ENCODE measurements at regions not wholly inside any gene's neighbourhood (a gene's known extent, or its start where the extent isn't known, plus 50 kb on each side); places are given as distances from the start of the nearest gene placed in this dataset.

DNA sequence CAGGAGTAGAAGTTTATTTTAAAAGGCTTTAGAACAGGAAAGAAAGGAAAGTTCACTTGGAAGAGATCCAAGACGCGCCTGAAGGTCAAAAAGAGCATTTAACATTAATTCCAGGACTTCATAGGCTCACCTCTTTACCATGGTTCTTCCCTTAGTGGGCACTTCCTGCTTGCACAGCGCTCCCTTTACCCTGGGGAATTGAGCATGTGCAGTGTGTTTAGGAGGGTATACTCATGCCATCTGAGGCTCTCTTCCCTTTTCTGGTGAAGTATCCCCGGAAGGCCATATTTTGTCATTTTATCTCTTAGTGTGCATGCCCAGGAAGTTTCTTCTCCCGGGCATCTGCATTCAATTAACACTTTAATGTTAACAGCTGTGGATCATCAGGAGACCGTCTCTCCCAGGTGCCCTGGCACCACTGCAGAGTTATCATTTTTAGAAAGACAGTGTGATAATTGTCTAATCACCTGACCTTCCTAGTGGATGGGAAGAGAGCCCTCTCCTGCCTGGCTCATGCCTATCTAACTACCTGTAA lies 66.1 kb upstream of the ABCC4 start:
- Mint-ChIP-seq H3K9me3 (ENCODE audit: unreplicated experiment) (peaks cover 4% of the 10 kb centered on the region), H3K27me3 (ENCODE audit: unreplicated experiment) (no peaks in the 10 kb centered on the region), H3K27ac (ENCODE audit: unreplicated experiment) (no peak overlapping the region), H3K4me1 (ENCODE audit: low read depth, unreplicated experiment) (no peaks in the 10 kb centered on the region), H3K36me3 (ENCODE audit: unreplicated experiment) (peaks cover 3% of the 10 kb centered on the region), H3K4me3 (ENCODE audit: unreplicated experiment) (no peak overlapping the region)
- TF ChIP-seq, protein P1, sequence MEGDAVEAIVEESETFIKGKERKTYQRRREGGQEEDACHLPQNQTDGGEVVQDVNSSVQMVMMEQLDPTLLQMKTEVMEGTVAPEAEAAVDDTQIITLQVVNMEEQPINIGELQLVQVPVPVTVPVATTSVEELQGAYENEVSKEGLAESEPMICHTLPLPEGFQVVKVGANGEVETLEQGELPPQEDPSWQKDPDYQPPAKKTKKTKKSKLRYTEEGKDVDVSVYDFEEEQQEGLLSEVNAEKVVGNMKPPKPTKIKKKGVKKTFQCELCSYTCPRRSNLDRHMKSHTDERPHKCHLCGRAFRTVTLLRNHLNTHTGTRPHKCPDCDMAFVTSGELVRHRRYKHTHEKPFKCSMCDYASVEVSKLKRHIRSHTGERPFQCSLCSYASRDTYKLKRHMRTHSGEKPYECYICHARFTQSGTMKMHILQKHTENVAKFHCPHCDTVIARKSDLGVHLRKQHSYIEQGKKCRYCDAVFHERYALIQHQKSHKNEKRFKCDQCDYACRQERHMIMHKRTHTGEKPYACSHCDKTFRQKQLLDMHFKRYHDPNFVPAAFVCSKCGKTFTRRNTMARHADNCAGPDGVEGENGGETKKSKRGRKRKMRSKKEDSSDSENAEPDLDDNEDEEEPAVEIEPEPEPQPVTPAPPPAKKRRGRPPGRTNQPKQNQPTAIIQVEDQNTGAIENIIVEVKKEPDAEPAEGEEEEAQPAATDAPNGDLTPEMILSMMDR (IDR thresholded peaks at IDR 0.05; ENCODE audit: partially characterized antibody, unreplicated experiment), result no peak
- no peak for DNase-seq

DNA sequence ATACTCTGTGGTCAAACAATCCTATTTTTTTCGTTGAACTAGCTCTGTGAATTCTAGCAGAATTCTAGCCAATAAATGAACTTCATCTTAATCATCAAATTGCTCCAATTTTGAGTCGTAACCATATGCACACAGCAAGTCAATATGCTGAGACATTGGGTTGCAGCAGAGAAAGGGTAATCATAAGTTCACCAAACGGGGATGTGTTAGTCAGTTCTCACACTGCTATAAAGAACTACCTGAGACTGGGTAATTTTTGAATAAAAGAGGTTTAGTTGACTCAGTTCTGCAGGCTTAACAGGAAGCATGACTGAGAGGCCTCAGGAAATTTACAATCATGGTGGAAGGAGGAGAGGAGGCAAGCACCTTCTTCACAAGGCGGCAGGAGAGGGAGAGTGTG lies 67.7 kb upstream of the ABCC4 start:
- H3K9me3 Mint-ChIP-seq (ENCODE audit: unreplicated experiment), result peaks cover 1% of the 10 kb centered on the region
- TF ChIP-seq, protein P1 (IDR thresholded peaks at IDR 0.05; ENCODE audit: partially characterized antibody, unreplicated experiment), result no peak
- DNase-seq, result no peak
- H3K4me3 Mint-ChIP-seq (ENCODE audit: unreplicated experiment), result no peak overlapping the region
- no peaks in the 10 kb centered on the region for H3K4me1 Mint-ChIP-seq (ENCODE audit: low read depth, unreplicated experiment)
- H3K36me3 Mint-ChIP-seq (ENCODE audit: unreplicated experiment), result no peaks in the 10 kb centered on the region
- no peak overlapping the region for H3K27ac Mint-ChIP-seq (ENCODE audit: unreplicated experiment)
- H3K27me3 Mint-ChIP-seq (ENCODE audit: unreplicated experiment), result no peaks in the 10 kb centered on the region

DNA sequence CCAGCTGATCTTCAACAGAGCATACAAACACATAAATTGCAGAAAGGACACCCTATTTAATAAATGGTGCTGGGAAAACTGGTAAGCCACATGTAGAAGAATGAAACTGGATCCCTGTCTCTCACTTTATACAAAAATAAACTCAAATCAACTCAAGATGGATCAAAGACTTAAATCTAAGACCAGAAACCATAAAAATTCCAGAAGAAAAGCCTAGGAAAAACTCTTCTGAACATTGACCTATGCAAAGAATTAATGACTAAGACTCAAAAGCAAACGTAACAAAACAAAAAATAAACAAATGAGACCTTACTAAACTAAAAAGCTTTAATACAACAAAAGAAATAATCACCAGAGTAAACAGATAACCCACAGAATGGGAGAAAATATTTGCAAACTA lies 74.5 kb upstream of the ABCC4 start:
- no peak for DNase-seq
- Mint-ChIP-seq H3K36me3 (ENCODE audit: unreplicated experiment) (peaks cover 4% of the 10 kb centered on the region), H3K4me1 (ENCODE audit: low read depth, unreplicated experiment) (no peaks in the 10 kb centered on the region), H3K4me3 (ENCODE audit: unreplicated experiment) (no peak overlapping the region), H3K9me3 (ENCODE audit: unreplicated experiment) (peaks cover 2% of the 10 kb centered on the region), H3K27ac (ENCODE audit: unreplicated experiment) (no peak overlapping the region), H3K27me3 (ENCODE audit: unreplicated experiment) (no peaks in the 10 kb centered on the region)
- TF ChIP-seq, protein P1 (IDR thresholded peaks at IDR 0.05; ENCODE audit: partially characterized antibody, unreplicated experiment), result no peak

DNA sequence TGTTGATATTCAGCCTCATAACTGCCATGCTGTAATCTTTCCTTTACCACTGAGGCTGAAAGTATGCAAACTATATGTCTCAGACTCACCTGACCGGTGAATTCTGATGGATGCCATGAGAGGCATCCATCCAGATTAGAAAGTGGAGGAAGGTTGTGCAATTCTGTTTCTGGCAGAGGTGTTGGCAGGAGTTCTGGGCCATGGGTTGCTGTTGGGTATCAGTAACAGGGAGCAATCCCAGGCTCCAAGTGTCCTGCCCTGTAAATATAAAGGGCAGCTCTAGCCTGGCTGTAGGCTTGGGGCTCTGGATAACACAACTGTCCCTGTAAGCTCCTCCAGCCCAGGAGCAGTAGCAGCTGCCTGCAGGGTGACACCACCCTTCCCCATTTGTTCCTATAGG lies 77.4 kb upstream of the ABCC4 start:
- Mint-ChIP-seq H3K4me1 (ENCODE audit: low read depth, unreplicated experiment) (no peaks in the 10 kb centered on the region), H3K9me3 (ENCODE audit: unreplicated experiment) (peaks cover 2% of the 10 kb centered on the region), H3K4me3 (ENCODE audit: unreplicated experiment) (no peak overlapping the region), H3K36me3 (ENCODE audit: unreplicated experiment) (peaks cover 4% of the 10 kb centered on the region), H3K27me3 (ENCODE audit: unreplicated experiment) (no peaks in the 10 kb centered on the region), H3K27ac (ENCODE audit: unreplicated experiment) (no peak overlapping the region)
- no peak for DNase-seq
- TF ChIP-seq, protein P1 (IDR thresholded peaks at IDR 0.05; ENCODE audit: partially characterized antibody, unreplicated experiment), result no peak

DNA sequence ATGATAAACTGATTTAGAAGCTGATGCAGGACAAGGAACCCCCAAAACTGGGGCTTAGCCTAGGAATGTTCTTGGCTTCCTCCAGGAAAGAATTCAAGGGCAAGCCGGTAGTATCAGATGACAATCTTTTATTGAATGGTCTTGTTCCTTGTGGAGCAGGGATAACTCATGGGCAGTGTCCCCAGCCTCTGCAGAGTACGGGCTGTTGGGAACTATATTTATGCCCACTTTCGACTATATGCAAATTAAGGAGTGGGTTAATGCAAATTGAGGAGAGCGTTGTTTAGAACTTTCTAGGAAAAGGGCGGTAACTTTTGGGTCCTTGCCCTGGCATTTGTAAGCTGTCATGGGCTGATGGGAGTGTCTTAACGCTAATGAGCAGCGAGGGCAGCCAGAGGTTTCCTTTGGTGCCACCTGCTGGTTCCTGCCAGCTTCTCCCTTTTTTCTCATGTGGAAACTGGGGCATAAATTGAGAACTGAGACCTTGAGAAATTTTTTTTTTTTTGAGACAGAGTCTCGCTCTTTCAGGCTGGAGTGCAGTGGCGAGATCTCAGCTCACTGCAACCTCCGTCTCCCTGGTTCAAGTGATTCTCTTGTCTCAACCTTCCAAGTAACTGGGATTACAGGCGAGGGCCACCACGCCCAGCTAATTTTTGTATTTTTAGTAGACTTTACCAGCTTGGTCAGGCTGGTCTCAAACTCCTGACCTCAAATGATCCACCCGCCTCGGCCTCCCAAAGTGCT lies 79.4 kb upstream of the ABCC4 start:
- H3K27me3 Mint-ChIP-seq (ENCODE audit: unreplicated experiment), result peaks cover 2% of the 10 kb centered on the region
- no peak overlapping the region for H3K27ac Mint-ChIP-seq (ENCODE audit: unreplicated experiment)
- H3K36me3 Mint-ChIP-seq (ENCODE audit: unreplicated experiment), result no peaks in the 10 kb centered on the region
- no peak overlapping the region for H3K4me3 Mint-ChIP-seq (ENCODE audit: unreplicated experiment)
- H3K4me1 Mint-ChIP-seq (ENCODE audit: low read depth, unreplicated experiment), result no peaks in the 10 kb centered on the region
- TF ChIP-seq, protein P1 (IDR thresholded peaks at IDR 0.05; ENCODE audit: partially characterized antibody, unreplicated experiment), result peak; percentile 47
- H3K9me3 Mint-ChIP-seq (ENCODE audit: unreplicated experiment), result no peaks in the 10 kb centered on the region
- DNase-seq, result peak; percentile 67

Data from glutamatergic neuron (in vitro differentiated cells).